ENCODE measurements at regions not wholly inside any gene's neighbourhood (a gene's known extent, or its start where the extent isn't known, plus 50 kb on each side); places are given as distances from the start of the nearest gene placed in this dataset.

DNA sequence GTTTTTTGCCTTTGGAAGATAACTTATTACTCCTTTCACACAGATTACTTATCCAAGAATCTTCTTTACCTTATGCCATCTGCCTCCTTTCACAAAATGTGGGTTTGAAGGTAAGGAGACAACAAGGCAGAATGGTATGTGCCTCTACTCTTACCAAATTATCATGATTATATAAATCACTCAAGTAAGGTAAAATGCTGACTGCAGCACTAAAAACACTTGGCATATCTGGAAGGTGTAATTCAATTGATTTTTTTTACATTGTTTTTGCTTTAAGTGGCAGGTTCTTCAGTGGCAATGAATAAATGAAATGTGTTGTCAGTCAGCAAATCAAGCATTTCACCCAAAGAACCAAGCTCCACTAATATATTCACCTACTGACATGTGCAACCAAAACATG lies 346.1 kb downstream of the OMA1 start:
- no peaks in the 10 kb centered on the region for H3K4me1 ChIP-seq (ENCODE audit: control insufficient read depth, extremely low read depth, insufficient read depth, low read length)
- no peak for TF ChIP-seq EZH2 (IDR thresholded peaks at IDR 0.05; ENCODE audit: low read length, missing control alignments)
- TF ChIP-seq, protein P1, sequence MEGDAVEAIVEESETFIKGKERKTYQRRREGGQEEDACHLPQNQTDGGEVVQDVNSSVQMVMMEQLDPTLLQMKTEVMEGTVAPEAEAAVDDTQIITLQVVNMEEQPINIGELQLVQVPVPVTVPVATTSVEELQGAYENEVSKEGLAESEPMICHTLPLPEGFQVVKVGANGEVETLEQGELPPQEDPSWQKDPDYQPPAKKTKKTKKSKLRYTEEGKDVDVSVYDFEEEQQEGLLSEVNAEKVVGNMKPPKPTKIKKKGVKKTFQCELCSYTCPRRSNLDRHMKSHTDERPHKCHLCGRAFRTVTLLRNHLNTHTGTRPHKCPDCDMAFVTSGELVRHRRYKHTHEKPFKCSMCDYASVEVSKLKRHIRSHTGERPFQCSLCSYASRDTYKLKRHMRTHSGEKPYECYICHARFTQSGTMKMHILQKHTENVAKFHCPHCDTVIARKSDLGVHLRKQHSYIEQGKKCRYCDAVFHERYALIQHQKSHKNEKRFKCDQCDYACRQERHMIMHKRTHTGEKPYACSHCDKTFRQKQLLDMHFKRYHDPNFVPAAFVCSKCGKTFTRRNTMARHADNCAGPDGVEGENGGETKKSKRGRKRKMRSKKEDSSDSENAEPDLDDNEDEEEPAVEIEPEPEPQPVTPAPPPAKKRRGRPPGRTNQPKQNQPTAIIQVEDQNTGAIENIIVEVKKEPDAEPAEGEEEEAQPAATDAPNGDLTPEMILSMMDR (conservative IDR thresholded peaks at IDR 0.05 in 1 of 2, IDR thresholded peaks at IDR 0.05 in 1 of 2; ENCODE audit: low read depth in 1 of 2, low read length in 2 of 2): no peak
- no peaks in the 10 kb centered on the region for H3K79me2 ChIP-seq (ENCODE audit: control insufficient read depth, insufficient read depth, low read length)
- no peak overlapping the region for H3K27ac ChIP-seq (ENCODE audit: insufficient read depth, low read length)
- H3K4me2 ChIP-seq (ENCODE audit: extremely low read depth, insufficient read depth, low read length): no peak overlapping the region
- no peaks in the 10 kb centered on the region for H4K20me1 ChIP-seq (ENCODE audit: control insufficient read depth, extremely low read depth, insufficient read depth, low read length)
- H3K4me3 ChIP-seq (replicated peaks in 1 of 4; ENCODE audit: control extremely low read depth in 1 of 4, insufficient read depth in 1 of 4, low read depth in 3 of 4, low read length in 4 of 4): no peak overlapping the region
- H3K27me3 ChIP-seq (ENCODE audit: control insufficient read depth, insufficient read depth, low read length): no peaks in the 10 kb centered on the region
- H3K9ac ChIP-seq (ENCODE audit: insufficient read depth, low read length): no peak overlapping the region
- no peak for DNase-seq (ENCODE audit: low read depth in 2 of 2)
- no peaks in the 10 kb centered on the region for H3K9me3 ChIP-seq (ENCODE audit: control insufficient read depth, insufficient read depth, low read depth, low read length)
- no peaks in the 10 kb centered on the region for H3K36me3 ChIP-seq (ENCODE audit: control insufficient read depth, insufficient read depth, low read length)
- no peak overlapping the region for H2AFZ ChIP-seq (ENCODE audit: low read length)

GRCh38 chr1:58197811-58198210 lies 348.7 kb downstream of the OMA1 start:
- Histone ChIP-seq H3K27ac (ENCODE audit: insufficient read depth, low read length) (no peak overlapping the region), H3K9ac (ENCODE audit: insufficient read depth, low read length) (no peak overlapping the region), H3K36me3 (ENCODE audit: control insufficient read depth, insufficient read depth, low read length) (no peaks in the 10 kb centered on the region), H3K79me2 (ENCODE audit: control insufficient read depth, insufficient read depth, low read length) (no peaks in the 10 kb centered on the region), H3K4me1 (ENCODE audit: control insufficient read depth, extremely low read depth, insufficient read depth, low read length) (no peaks in the 10 kb centered on the region), H3K4me2 (ENCODE audit: extremely low read depth, insufficient read depth, low read length) (no peak overlapping the region), H3K4me3 (replicated peaks in 1 of 4; ENCODE audit: control extremely low read depth in 1 of 4, insufficient read depth in 1 of 4, low read depth in 3 of 4, low read length in 4 of 4) (no peak overlapping the region), H3K27me3 (ENCODE audit: control insufficient read depth, insufficient read depth, low read length) (no peaks in the 10 kb centered on the region), H4K20me1 (ENCODE audit: control insufficient read depth, extremely low read depth, insufficient read depth, low read length) (no peaks in the 10 kb centered on the region), H3K9me3 (ENCODE audit: control insufficient read depth, insufficient read depth, low read depth, low read length) (no peaks in the 10 kb centered on the region), H2AFZ (ENCODE audit: low read length) (no peak overlapping the region)
- no peak for DNase-seq (ENCODE audit: low read depth in 2 of 2)
- TF ChIP-seq EZH2 (IDR thresholded peaks at IDR 0.05; ENCODE audit: low read length, missing control alignments): no peak
- TF ChIP-seq, protein P1 (conservative IDR thresholded peaks at IDR 0.05 in 1 of 2, IDR thresholded peaks at IDR 0.05 in 1 of 2; ENCODE audit: low read depth in 1 of 2, low read length in 2 of 2): no peak

- no peak for DNase-seq (ENCODE audit: low read depth in 2 of 2)
- Histone ChIP-seq H2AFZ (ENCODE audit: low read length) (no peak overlapping the region), H3K36me3 (ENCODE audit: control insufficient read depth, insufficient read depth, low read length) (no peaks in the 10 kb centered on the region), H4K20me1 (ENCODE audit: control insufficient read depth, extremely low read depth, insufficient read depth, low read length) (no peaks in the 10 kb centered on the region), H3K9me3 (ENCODE audit: control insufficient read depth, insufficient read depth, low read depth, low read length) (no peaks in the 10 kb centered on the region), H3K4me1 (ENCODE audit: control insufficient read depth, extremely low read depth, insufficient read depth, low read length) (no peaks in the 10 kb centered on the region), H3K4me3 (replicated peaks in 1 of 4; ENCODE audit: control extremely low read depth in 1 of 4, insufficient read depth in 1 of 4, low read depth in 3 of 4, low read length in 4 of 4) (no peak overlapping the region), H3K79me2 (ENCODE audit: control insufficient read depth, insufficient read depth, low read length) (no peaks in the 10 kb centered on the region), H3K4me2 (ENCODE audit: extremely low read depth, insufficient read depth, low read length) (no peak overlapping the region), H3K27me3 (ENCODE audit: control insufficient read depth, insufficient read depth, low read length) (no peaks in the 10 kb centered on the region), H3K9ac (ENCODE audit: insufficient read depth, low read length) (no peak overlapping the region), H3K27ac (ENCODE audit: insufficient read depth, low read length) (no peak overlapping the region)
- TF ChIP-seq, protein P1 (conservative IDR thresholded peaks at IDR 0.05 in 1 of 2, IDR thresholded peaks at IDR 0.05 in 1 of 2; ENCODE audit: low read depth in 1 of 2, low read length in 2 of 2): no peak
- TF ChIP-seq EZH2 (IDR thresholded peaks at IDR 0.05; ENCODE audit: low read length, missing control alignments): no peak
Measured at GRCh38 chr1:58190267-58190988, 356.1 kb downstream of the OMA1 start.
